Endothelial cell of umbilical vein (primary cell): ENCODE measurements at regions not wholly inside any gene's neighbourhood (a gene's known extent, or its start where the extent isn't known, plus 50 kb on each side); places are given as distances from the start of the nearest gene placed in this dataset.

ENCODE experiments used
- CTCF ChIP-seq, 2 donors: IDR thresholded peaks; 1 replicate in 1 of 2; 2 replicates in 1 of 2; pipeline ENCODE4 v1.5.1; 2011; ENCODE audit warnings: low read length in 2 of 2, mild to moderate bottlenecking in 2 of 2, moderate library complexity in 2 of 2, control low read depth in 1 of 2, inconsistent platforms in 1 of 2, low read depth in 1 of 2; ENCODE audit not compliant: insufficient read depth in 1 of 2; ENCODE audit errors: extremely low read depth in 1 of 2
- EZH2 ChIP-seq: IDR thresholded peaks from 2 replicates; pipeline ENCODE4 v1.6.1; 2012; ENCODE audit warnings: borderline replicate concordance, low read depth, mild to moderate bottlenecking, moderate library complexity, low read length, inconsistent platforms; ENCODE audit not compliant: severe bottlenecking
- FOS ChIP-seq: IDR thresholded peaks from 2 replicates; pipeline ENCODE4 v1.6.1; 2011; ENCODE audit warnings: mild to moderate bottlenecking, low read length, moderate library complexity, borderline replicate concordance; ENCODE audit not compliant: insufficient read depth
- MYC ChIP-seq: IDR thresholded peaks from one replicate; pipeline ENCODE4 v1.6.1; 2011; ENCODE audit warnings: mild to moderate bottlenecking, low read depth, low read length
- POLR2A ChIP-seq: IDR thresholded peaks from 2 replicates; pipeline ENCODE4 v1.6.1; 2012; ENCODE audit warnings: low read depth, mild to moderate bottlenecking, control low read depth, low read length
- POLR2AphosphoS5 ChIP-seq: IDR thresholded peaks from 2 replicates; pipeline ENCODE4 v1.6.1; 2012; ENCODE audit warnings: low read depth, mild to moderate bottlenecking, control low read depth, low read length, moderate library complexity; ENCODE audit not compliant: insufficient read depth
- TF ChIP-seq, protein P1 (sequence below): IDR thresholded peaks from 2 replicates; pipeline ENCODE4 v1.6.1; 2011; ENCODE audit not compliant: insufficient read depth, insufficient read length

DNA sequence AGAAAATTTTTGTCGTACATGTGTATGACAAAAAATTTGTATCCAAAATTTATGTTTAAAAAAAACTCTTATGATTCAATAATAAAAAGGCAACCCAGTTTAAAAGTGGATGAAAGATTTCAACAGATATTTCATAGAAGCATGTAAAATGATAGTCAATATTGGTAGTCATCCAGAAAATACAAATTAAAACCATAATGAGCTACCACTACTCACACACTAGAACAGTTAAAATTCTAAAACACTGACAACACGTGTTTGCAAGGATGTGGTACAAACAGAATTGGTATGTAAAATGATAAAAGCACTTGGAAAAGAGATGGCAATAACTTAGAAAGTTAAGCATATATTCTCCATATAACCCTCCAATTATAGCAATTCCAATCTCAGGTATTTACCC lies 303.0 kb upstream of the NR2F2 start:
- TF ChIP-seq CTCF (IDR thresholded peaks at IDR 0.05; ENCODE audit: extremely low read depth in 1 of 2, insufficient read depth in 1 of 2, low read depth in 1 of 2, low read length in 2 of 2) (no peak), EZH2 (no peak), POLR2A (no peak), FOS (no peak), POLR2AphosphoS5 (no peak), MYC (no peak)
- TF ChIP-seq, protein P1, sequence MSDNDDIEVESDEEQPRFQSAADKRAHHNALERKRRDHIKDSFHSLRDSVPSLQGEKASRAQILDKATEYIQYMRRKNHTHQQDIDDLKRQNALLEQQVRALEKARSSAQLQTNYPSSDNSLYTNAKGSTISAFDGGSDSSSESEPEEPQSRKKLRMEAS = no peak
